ENCODE measurements at regions not wholly inside any gene's neighbourhood (a gene's known extent, or its start where the extent isn't known, plus 50 kb on each side); places are given as distances from the start of the nearest gene placed in this dataset.

- no peak overlapping the region for H3K27ac ChIP-seq
- TF ChIP-seq ZFX (IDR thresholded peaks at IDR 0.05) (no peak), CTCF (conservative IDR thresholded peaks at IDR 0.05) (no peak)
Observed at GRCh38 chr7:39880556-39880955, 69.5 kb upstream of the CDK13 start.

- H3K27ac ChIP-seq, result no peak overlapping the region
- TF ChIP-seq ZFX (IDR thresholded peaks at IDR 0.05) (no peak), CTCF (conservative IDR thresholded peaks at IDR 0.05) (no peak)
Observed at GRCh38 chr7:39882148-39882784, 67.8 kb upstream of the CDK13 start.

GRCh38 chr7:39883812-39884390, 66.2 kb upstream of the CDK13 start:
- TF ChIP-seq ZFX (IDR thresholded peaks at IDR 0.05) (no peak), CTCF (conservative IDR thresholded peaks at IDR 0.05) (no peak)

GRCh38 chr7:39888171-39888853, 61.7 kb upstream of the CDK13 start:
- TF ChIP-seq ZFX (IDR thresholded peaks at IDR 0.05) (no peak), CTCF (conservative IDR thresholded peaks at IDR 0.05) (no peak)
- no peak overlapping the region for H3K27ac ChIP-seq

More at GRCh38 chr7:39883812-39884390, 66.2 kb upstream of the CDK13 start:
- no peak overlapping the region for H3K27ac ChIP-seq

GRCh38 chr7:39890411-39890810, 59.6 kb upstream of the CDK13 start:
- TF ChIP-seq CTCF (conservative IDR thresholded peaks at IDR 0.05), result no peak
- TF ChIP-seq ZFX (IDR thresholded peaks at IDR 0.05), result no peak
- H3K27ac ChIP-seq, result no peak overlapping the region

- TF ChIP-seq CTCF (conservative IDR thresholded peaks at IDR 0.05), result no peak
- no peak for TF ChIP-seq ZFX (IDR thresholded peaks at IDR 0.05)
- no peak overlapping the region for H3K27ac ChIP-seq
Observed at GRCh38 chr7:39891894-39892293, 58.2 kb upstream of the CDK13 start.

GRCh38 chr7:39892361-39892760, 57.7 kb upstream of the CDK13 start:
- TF ChIP-seq CTCF (conservative IDR thresholded peaks at IDR 0.05) (no peak), ZFX (IDR thresholded peaks at IDR 0.05) (no peak)
- no peak overlapping the region for H3K27ac ChIP-seq

All from C4-2B (cell line).